M059J (cell line): ENCODE measurements at regions not wholly inside any gene's neighbourhood (a gene's known extent, or its start where the extent isn't known, plus 50 kb on each side); places are given as distances from the start of the nearest gene placed in this dataset.

Experiments used
- DNase-seq: peaks from one replicate; pipeline ENCODE4 v3.0.0-alpha.2; 2012; ENCODE audit warnings: low read depth

DNA sequence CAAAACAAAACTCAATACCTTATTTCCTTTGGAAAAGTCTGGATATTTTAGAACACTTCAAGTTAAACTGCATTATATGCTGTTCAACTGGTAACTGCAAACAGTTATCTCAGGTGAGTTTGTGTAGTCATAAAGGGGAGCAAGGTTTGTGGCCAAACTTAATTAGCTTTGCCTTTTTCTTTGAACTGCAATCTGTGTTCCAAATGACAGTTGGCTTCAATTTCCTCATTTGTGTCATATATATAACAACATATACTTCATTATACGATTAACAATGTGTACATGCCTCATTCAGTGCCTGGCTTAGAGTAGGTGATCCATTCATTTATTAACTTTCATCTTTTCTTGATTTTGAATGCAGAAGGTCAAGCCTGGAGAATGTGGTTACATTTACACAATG lies 55.8 kb downstream of the KCNE4 start:
- DNase-seq = no peak

- peak; percentile 10 for DNase-seq
These were observed 56.5 kb downstream of the KCNE4 start for GRCh38 chr2:223108351-223109050.

DNA sequence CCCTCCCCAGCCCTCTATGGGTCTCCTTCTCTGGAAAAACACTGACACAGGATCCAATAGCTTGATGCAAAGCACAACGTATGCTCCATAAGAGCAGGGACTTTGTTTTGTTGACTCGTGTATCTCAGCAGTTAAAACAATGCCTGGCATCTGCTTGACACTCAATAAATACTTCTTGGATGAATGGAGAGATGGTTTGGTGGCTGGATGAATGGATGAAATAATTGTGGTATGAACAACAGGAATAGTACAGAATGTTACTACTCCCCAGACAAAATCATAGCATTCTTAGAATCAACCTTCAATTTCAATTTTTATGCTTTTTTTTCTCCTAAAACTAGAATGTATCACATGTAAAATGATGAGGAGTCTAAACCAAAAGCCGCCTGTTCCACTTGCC lies 57.4 kb downstream of the KCNE4 start:
- peak; percentile 42 for DNase-seq

GRCh38 chr2:223113161-223113560 lies 61.2 kb downstream of the KCNE4 start:
- peak; percentile 42 for DNase-seq

DNA sequence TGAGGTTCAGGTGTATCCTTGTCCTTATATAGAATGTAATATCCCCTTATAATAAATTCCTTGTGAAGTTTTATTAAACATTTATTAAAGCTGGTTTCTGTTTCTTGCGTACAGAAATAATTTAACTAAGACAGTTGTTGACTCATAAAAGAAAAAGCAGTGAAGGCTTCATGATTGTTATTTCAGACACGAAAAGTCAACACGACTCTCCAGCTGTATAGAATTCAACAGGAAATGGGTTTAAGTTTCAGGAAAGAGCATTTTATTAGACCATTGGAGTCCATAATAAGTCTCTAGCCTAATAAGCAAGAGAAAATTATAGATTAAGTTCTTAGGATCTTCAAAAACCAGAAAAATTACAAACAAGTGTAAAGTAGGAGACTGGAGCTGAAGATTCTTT lies 62.2 kb downstream of the KCNE4 start:
- no peak for DNase-seq

GRCh38 chr2:223114917-223115316 lies 62.9 kb downstream of the KCNE4 start:
- DNase-seq = no peak

- DNase-seq = no peak
These were observed 65.5 kb downstream of the KCNE4 start for GRCh38 chr2:223117533-223117932.

DNA sequence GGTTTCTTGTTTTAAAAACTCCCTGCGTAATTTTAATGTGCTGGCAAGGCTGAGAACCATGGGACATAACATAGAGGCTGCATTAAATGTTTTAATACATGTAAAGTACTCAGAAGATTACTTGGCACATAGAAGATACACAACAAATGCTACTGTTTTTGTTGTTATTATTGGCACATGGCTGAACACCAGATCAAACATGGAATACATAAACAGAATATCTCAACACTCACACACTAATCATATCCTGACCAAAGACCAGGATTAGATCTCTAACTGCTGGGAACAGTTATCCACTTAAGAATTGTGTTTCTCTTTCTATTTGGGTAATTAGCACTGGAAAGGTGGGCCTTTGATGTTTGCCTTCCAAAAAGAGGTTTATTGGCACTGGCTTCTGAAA lies 69.3 kb downstream of the KCNE4 start:
- DNase-seq = no peak

GRCh38 chr2:223122781-223123180 lies 70.8 kb downstream of the KCNE4 start:
- no peak for DNase-seq

DNA sequence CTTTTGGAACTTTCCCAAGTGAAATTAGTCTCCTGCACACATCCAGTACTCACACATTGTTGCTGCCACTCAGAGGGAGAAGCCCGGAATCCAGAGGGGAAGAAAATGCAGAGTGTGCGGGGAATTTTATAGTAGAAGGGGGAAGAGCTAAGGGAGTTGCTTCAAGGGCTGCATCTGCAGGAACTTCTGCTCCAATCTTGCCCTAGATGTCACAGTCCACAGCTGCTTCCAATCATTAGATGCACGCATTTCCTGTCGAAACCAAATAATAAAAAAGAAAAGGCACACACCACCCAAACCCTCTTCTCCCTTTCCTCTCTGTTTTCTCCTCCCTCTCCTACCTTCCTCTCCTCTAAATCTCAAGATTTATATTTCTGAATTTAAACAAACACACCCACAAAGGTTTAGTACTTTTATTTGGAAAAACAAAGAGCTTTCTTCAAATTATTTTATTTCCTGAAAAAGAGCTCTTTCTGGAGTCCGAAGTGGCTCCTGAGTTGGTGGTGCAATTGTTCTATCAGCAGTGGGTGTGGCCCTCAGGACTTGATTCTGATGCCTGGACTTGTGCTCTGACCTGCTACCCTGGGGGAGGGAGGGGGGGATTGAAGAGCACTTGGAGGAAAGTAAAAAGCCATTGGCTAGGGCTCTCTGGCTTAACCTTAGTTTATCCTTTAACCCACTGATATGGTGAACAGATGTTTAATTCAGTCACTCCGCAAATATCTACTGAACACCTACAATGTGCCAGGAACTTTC lies 72.0 kb downstream of the KCNE4 start:
- DNase-seq = no peak

- DNase-seq = no peak
These were observed 89.6 kb downstream of the KCNE4 start for GRCh38 chr2:223141606-223142005.

- DNase-seq = no peak
These were observed 90.1 kb downstream of the KCNE4 start for GRCh38 chr2:223142118-223142517.

DNA sequence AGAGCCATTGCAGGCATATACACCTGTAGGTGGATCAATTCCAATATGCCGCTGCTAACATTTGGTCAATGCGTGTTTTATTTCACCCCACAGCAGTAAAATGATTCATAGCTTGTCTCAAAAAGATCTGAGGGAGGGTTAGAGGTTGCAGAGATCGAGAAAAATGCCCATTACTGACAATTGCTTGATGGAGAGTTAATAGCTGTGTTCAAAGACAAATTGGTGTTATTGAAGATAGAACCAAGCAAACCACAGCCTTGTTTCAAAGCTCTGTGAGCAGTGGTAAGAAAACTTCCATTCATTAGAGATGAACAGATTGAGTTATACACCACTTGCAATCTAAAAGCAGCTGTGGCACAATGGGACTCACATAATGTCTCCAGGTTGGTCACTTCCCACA lies 95.4 kb downstream of the KCNE4 start:
- DNase-seq = no peak

DNA sequence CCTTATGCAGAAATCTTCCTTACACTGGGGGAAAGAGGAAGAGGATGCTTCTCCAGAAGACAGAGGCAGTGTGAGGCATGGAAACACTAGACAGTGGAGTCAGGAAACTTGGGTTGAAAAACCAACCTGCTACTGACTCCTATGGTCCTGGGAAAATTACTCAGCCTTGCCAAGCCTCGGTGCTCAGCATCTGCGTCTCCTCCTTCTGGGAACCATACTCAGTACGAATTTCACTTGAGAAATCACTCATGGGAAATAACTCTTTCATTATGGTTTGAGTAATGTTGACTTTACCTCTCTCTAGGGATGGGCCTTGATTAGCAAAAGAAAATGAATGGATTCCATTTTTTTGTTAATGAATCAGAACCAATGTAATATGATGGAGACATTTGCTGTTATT lies 96.5 kb downstream of the KCNE4 start:
- no peak for DNase-seq

DNA sequence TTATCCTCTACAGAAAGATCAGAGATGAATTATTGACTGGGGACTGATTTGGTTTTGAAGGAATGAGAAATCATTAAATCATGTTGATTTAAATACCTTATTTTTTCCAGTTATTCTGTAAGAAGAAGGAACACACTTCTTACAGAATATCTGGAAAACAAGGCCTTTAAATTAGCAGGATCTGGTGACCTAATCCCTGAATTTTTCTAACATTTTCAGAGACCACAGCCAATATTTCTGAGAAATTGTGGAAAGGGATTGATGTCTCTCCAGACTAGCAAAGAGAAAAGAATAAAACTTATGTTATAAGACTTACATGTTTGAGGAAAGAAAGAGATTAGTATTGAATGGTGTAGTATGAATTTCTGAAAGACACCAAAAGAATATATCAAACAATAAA lies 104.0 kb downstream of the KCNE4 start:
- no peak for DNase-seq

DNA sequence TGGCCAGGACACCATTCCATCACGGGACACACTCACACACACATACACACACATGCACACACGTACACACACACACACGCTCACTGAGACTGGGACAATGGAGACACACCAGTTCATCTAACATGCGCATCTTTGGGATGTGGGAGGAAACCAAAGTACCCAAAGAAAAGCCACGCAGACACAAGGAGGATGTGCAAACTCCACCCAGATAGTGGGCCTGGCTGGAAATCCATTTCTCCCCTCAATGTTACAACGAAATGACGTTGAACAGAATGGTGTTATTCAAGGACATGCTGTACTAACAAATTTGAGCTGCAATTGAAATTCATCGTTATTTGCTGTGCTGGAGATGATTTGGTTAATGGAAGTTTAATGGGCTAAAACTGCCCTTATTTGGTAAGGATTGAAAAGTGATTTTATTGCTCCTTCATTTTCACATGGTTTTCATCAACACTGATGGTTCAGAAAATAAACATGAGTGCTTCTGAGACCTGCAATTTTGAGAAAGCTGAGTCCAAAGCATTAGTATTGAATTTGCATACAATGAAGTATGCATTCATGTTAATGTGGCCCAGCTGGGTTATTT lies 110.0 kb downstream of the KCNE4 start:
- DNase-seq = no peak

- DNase-seq = no peak
These were observed 113.6 kb downstream of the KCNE4 start for GRCh38 chr2:223165423-223166214.

DNA sequence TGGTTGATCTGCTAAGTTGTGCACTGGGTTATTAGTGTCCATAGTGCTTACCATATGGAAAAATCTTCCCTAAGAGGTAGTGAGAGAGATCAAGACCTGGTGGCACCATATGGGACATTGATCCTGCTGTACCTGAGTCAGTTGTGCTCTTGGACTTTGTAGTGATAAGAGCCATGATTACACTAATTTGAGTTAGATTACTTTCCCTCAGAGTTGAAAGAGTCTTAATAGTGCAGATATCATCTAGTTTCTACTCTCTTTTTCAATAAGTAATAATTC lies 114.2 kb downstream of the KCNE4 start:
- DNase-seq = no peak

- no peak for DNase-seq
These were observed 115.1 kb downstream of the KCNE4 start for GRCh38 chr2:223166983-223167650.

DNA sequence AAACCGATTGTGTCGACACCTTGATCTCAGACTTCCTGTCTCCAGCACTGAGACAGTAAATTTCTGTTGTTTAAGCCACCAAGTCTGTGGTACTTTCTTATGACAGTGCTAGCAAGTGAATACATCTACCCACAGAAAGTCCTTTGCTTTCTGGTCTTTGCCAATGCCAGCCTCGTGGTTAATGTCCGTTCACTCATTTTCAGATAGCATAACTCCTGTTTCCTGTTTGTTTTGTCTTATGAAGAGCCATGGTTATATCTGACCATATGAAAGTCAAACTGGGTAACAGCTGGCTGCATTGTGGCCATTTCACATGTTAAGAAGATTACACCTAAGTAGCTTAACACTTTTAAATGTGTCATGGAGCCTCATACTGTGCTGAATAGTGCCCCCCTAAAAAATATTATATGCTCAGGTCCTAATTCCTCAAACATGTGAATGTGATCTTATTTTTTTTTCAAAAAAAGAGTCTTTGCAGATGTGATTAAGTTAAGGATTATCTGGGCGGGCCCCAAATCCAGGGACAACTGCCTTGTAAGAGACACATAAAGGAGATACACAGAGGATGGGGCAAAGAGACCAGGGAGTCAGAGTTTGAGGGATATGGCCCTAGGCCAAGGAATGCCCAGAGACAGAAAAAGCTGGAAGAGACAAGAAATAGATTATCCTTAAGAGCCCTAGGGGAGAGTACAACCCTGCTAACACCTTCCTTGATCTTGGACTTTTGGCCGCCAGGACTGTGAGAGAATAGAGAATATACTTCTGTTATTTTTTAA lies 118.0 kb downstream of the KCNE4 start:
- no peak for DNase-seq

- no peak for DNase-seq
These were observed 125.0 kb downstream of the KCNE4 start for GRCh38 chr2:223176970-223177369.
